Esophagus squamous epithelium (tissue), 5 donors: ENCODE measurements at regions not wholly inside any gene's neighbourhood (a gene's known extent, or its start where the extent isn't known, plus 50 kb on each side); places are given as distances from the start of the nearest gene placed in this dataset.

ENCODE experiments used
- DNase-seq: peaks from one replicate; lab custom pipeline; 2025; lab: John Stamatoyannopoulos, UW
- H3K27ac ChIP-seq, 4 donors: fragments of 200-600 bp; sonication (generic); one replicate each; pipeline ENCODE4 v1.5.1; 2016 to 2019; ENCODE audit warnings: mild to moderate bottlenecking in 1 of 4
- H3K27me3 ChIP-seq, 4 donors: fragments of 200-600 bp; sonication (generic); 1 replicate in 3 of 4; 2 replicates in 1 of 4; pipeline versions ENCODE4 v1.5.1 to v1.6.0; 2017 to 2021; ENCODE audit warnings: antibody characterized with exemption in 1 of 4
- H3K36me3 ChIP-seq, 3 donors: fragments of 200-600 bp; sonication (generic); one replicate each; pipeline ENCODE4 v1.5.1; 2016 to 2019
- H3K4me1 ChIP-seq, 3 donors: fragments of 200-600 bp; sonication (generic); one replicate each; pipeline ENCODE4 v1.5.1; 2017 to 2019
- H3K4me3 ChIP-seq, 4 donors: fragments of 200-600 bp; sonication (generic); 1 replicate in 3 of 4; 2 replicates in 1 of 4; pipeline ENCODE4 v1.5.1; 2016 to 2019; ENCODE audit warnings: mild to moderate bottlenecking in 2 of 4, moderate library complexity in 1 of 4
- H3K9me3 ChIP-seq, 3 donors: fragments of 200-600 bp; sonication (generic); one replicate each; pipeline ENCODE4 v1.5.1; 2016 to 2019
- POLR2A ChIP-seq, 4 donors: fragments of 450-650 bp; IDR thresholded peaks; one replicate each; pipeline ENCODE4 v1.6.1; 2017; ENCODE audit warnings: antibody characterized with exemption in 4 of 4, mild to moderate bottlenecking in 4 of 4, moderate library complexity in 3 of 4
- WGBS, 2 donors: methylation state at CpG; one replicate each; pipeline ENCODE4 v1.1.5; 2018; 5-methylcytosine and 5-hydroxymethylcytosine counted together
- intact Hi-C: fragments of 100-400 bp; cut with DNase I; formaldehyde crosslinking; loops from one replicate; pipeline ENCODE4 v1.15.0; 2022
- TF ChIP-seq, protein P1 (sequence below), 6 experiments: fragments of 450-650 bp in 4 of 6; fragments of 200-600 bp in 2 of 6; sonication (generic) in 2 of 6; IDR thresholded peaks; one replicate each; pipeline ENCODE4 v1.5.1; 2016 to 2019; ENCODE audit warnings: antibody characterized with exemption in 6 of 6, mild to moderate bottlenecking in 4 of 6, moderate library complexity in 4 of 6
- donor health status: DM: yes; HTN: yes; CAD: no.

DNA sequence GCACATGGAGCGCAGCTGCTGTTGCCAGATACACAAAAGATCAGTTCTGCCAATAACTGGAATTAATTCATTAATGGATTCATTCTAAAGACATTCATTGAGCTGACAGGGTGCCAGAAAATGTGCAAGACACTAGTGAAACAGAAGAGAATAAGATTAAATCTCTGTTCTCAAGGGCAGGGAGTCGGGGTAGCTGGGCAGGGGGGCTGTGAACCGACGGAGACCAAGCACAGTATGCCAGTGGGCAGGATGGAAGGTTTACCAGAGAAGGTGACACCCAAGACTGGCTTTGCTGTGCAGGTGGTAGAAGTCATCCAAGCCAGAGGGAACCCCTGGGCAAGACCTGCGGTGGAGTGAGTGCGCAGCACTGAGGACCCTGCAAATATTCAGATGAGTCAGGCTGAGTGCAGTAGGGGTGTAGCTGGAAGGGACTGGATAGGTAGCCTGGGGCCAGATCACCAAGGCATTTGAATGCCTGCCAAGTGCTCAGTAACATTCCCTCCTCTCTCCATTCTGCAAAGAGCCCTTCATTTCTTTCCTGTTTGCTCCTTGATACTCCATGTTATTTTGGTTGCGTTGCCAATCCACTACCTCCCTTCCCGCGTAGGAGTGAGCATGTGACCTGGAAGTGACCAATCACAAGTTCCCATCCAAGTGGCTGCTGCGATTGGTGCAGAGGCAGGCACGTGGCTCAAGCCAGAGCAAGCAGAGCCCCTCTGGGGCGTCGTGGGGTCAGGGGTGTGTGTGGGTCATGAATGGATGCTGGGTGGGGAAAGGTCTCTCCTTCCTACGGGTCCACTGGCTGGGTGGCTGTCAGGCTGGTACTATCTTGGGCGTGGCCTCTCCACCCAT is 413.1 kb downstream of the PTPRU start:
- intact Hi-C loops: no loop called here
- Histone ChIP-seq H3K27me3 (peaks cover 0 to 38% (median 0%) of the 10 kb centered on the region in 4 donors), H3K9me3 (no peaks in the 10 kb centered on the region), H3K4me1 (no peaks in the 10 kb centered on the region), H3K4me3 (no peak overlapping the region), H3K36me3 (no peaks in the 10 kb centered on the region), H3K27ac (no peak overlapping the region)
- DNase-seq: no peak
- 75% methylated on average over 8 to 13 of the region's 15 CpGs for WGBS, 2 donors
- TF ChIP-seq POLR2A (IDR thresholded peaks at IDR 0.05): no peak
- TF ChIP-seq, protein P1, sequence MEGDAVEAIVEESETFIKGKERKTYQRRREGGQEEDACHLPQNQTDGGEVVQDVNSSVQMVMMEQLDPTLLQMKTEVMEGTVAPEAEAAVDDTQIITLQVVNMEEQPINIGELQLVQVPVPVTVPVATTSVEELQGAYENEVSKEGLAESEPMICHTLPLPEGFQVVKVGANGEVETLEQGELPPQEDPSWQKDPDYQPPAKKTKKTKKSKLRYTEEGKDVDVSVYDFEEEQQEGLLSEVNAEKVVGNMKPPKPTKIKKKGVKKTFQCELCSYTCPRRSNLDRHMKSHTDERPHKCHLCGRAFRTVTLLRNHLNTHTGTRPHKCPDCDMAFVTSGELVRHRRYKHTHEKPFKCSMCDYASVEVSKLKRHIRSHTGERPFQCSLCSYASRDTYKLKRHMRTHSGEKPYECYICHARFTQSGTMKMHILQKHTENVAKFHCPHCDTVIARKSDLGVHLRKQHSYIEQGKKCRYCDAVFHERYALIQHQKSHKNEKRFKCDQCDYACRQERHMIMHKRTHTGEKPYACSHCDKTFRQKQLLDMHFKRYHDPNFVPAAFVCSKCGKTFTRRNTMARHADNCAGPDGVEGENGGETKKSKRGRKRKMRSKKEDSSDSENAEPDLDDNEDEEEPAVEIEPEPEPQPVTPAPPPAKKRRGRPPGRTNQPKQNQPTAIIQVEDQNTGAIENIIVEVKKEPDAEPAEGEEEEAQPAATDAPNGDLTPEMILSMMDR (IDR thresholded peaks at IDR 0.05): no peak

GRCh38 chr1:29648798-29649188 is 412.5 kb downstream of the PTPRU start:
- no peak for DNase-seq
- 72 to 89% methylated on average over 2 to 3 of the region's 3 CpGs for WGBS, 2 donors

DNA sequence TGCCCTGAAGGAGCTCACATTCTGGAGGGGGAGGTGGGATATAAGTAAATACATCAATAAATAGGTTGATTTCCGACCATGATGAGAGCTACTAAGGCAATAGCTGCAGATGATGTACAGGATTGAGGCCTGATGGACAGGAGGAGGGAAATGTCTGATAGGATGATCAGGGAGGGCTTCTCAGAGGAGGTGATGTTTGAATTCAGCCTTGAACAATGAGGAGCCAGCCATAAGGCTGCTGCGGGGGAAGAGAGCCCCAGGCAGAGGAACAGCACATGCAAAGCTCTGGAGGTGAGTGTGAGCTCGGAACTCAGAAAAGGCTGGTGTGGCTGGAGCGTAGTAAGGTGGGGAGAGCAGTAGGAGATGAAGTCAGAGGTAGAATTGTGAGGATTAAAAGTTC is 411.7 kb downstream of the PTPRU start:
- no peak for DNase-seq
- TF ChIP-seq POLR2A (IDR thresholded peaks at IDR 0.05): no peak
- TF ChIP-seq, protein P1 (IDR thresholded peaks at IDR 0.05): no peak
- WGBS, 2 donors: 47 to 57% methylated on average over 4 of the region's 4 CpGs
- H3K36me3 ChIP-seq: no peaks in the 10 kb centered on the region
- H3K9me3 ChIP-seq: no peaks in the 10 kb centered on the region
- H3K27ac ChIP-seq: no peak overlapping the region
- peaks cover 0 to 38% (median 0%) of the 10 kb centered on the region in 4 donors for H3K27me3 ChIP-seq
- H3K4me3 ChIP-seq: no peak overlapping the region
- intact Hi-C loops: no loop called here
- no peaks in the 10 kb centered on the region for H3K4me1 ChIP-seq

More at GRCh38 chr1:29648798-29649188, 412.5 kb downstream of the PTPRU start:
- no peak for TF ChIP-seq POLR2A (IDR thresholded peaks at IDR 0.05)
- TF ChIP-seq, protein P1 (IDR thresholded peaks at IDR 0.05): no peak
- Histone ChIP-seq H3K27me3 (peaks cover 0 to 38% (median 0%) of the 10 kb centered on the region in 4 donors), H3K27ac (no peak overlapping the region), H3K4me3 (no peak overlapping the region), H3K4me1 (no peaks in the 10 kb centered on the region), H3K9me3 (no peaks in the 10 kb centered on the region), H3K36me3 (no peaks in the 10 kb centered on the region)
- intact Hi-C loops: no loop called here

- Histone ChIP-seq H3K27me3 (peaks cover 0 to 38% (median 0%) of the 10 kb centered on the region in 4 donors), H3K36me3 (no peaks in the 10 kb centered on the region), H3K27ac (no peak overlapping the region), H3K4me3 (no peak overlapping the region), H3K4me1 (no peaks in the 10 kb centered on the region), H3K9me3 (no peaks in the 10 kb centered on the region)
- DNase-seq: no peak
- WGBS, 2 donors: 75 to 78% methylated on average over 1 of the region's 1 CpG
- TF ChIP-seq, protein P1 (IDR thresholded peaks at IDR 0.05): no peak
- no peak for TF ChIP-seq POLR2A (IDR thresholded peaks at IDR 0.05)
- intact Hi-C loops: no loop called here
Measured at GRCh38 chr1:29647581-29647980, 411.3 kb downstream of the PTPRU start.

GRCh38 chr1:29646161-29646775 is 409.9 kb downstream of the PTPRU start:
- Histone ChIP-seq H3K27me3 (peaks cover 0 to 45% (median 0%) of the 10 kb centered on the region in 4 donors), H3K4me3 (no peak overlapping the region), H3K4me1 (no peaks in the 10 kb centered on the region), H3K36me3 (no peaks in the 10 kb centered on the region), H3K9me3 (no peaks in the 10 kb centered on the region), H3K27ac (no peak overlapping the region)
- TF ChIP-seq POLR2A (IDR thresholded peaks at IDR 0.05): no peak
- TF ChIP-seq, protein P1 (IDR thresholded peaks at IDR 0.05): no peak
- no peak for DNase-seq
- WGBS, 2 donors: 73 to 85% methylated on average over 2 to 5 of the region's 7 CpGs
- intact Hi-C loops: no loop called here
